C4-2B (cell line): ENCODE measurements at regions not wholly inside any gene's neighbourhood (a gene's known extent, or its start where the extent isn't known, plus 50 kb on each side); places are given as distances from the start of the nearest gene placed in this dataset.

ENCODE experiments used
- H3K27ac ChIP-seq: fragments of 450-650 bp; 2 replicates; pipeline ENCODE4 v1.5.1; 2017
- ZFX ChIP-seq: fragments of 450-650 bp; IDR thresholded peaks from 2 replicates; pipeline ENCODE4 v1.6.1; 2017
- TF ChIP-seq, protein P1 (sequence below): fragments of 450-650 bp; conservative IDR thresholded peaks from 2 replicates; pipeline ENCODE4 v1.5.1; 2017; ENCODE audit warnings: mild to moderate bottlenecking

DNA sequence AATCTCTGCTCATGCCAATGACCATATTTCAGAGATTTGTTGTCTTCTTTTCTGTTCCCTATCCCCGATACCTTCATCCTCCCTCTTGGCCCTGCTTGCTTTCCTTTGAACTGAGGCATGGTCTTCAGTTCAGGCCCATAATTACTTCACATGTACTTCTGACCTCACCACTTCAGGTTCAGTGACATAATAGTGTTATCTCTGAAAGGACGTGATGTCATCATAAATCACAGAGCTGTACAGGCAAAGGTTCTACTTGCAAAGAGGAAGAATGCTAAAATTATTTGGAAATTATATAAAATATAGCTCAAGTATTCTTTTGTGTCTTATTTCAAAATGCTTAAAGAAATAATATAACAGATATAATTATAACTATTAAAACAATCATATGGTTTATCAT lies 230.3 kb upstream of the ESRRG start:
- no peak overlapping the region for H3K27ac ChIP-seq
- TF ChIP-seq ZFX, result no peak
- TF ChIP-seq, protein P1, sequence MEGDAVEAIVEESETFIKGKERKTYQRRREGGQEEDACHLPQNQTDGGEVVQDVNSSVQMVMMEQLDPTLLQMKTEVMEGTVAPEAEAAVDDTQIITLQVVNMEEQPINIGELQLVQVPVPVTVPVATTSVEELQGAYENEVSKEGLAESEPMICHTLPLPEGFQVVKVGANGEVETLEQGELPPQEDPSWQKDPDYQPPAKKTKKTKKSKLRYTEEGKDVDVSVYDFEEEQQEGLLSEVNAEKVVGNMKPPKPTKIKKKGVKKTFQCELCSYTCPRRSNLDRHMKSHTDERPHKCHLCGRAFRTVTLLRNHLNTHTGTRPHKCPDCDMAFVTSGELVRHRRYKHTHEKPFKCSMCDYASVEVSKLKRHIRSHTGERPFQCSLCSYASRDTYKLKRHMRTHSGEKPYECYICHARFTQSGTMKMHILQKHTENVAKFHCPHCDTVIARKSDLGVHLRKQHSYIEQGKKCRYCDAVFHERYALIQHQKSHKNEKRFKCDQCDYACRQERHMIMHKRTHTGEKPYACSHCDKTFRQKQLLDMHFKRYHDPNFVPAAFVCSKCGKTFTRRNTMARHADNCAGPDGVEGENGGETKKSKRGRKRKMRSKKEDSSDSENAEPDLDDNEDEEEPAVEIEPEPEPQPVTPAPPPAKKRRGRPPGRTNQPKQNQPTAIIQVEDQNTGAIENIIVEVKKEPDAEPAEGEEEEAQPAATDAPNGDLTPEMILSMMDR, result no peak

DNA sequence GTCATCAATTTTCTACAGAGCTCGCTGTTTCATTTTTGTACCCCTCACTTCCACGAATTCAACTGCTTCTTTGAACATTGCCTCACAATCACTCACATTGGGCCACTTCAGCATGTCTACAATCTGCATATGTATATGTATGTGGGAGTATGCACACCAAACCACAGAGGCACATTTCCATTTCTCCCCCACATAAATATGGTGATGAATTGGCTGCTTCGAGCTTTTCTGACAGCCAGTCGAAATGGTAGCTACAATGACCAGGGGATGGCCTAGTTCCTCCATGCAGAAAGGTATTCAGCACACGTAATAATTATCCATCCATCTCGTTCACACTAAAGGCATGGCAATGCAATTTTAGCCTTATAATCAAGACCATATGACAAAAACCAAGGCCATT lies 229.6 kb upstream of the ESRRG start:
- H3K27ac ChIP-seq, result no peak overlapping the region
- TF ChIP-seq, protein P1, result no peak
- TF ChIP-seq ZFX, result no peak

DNA sequence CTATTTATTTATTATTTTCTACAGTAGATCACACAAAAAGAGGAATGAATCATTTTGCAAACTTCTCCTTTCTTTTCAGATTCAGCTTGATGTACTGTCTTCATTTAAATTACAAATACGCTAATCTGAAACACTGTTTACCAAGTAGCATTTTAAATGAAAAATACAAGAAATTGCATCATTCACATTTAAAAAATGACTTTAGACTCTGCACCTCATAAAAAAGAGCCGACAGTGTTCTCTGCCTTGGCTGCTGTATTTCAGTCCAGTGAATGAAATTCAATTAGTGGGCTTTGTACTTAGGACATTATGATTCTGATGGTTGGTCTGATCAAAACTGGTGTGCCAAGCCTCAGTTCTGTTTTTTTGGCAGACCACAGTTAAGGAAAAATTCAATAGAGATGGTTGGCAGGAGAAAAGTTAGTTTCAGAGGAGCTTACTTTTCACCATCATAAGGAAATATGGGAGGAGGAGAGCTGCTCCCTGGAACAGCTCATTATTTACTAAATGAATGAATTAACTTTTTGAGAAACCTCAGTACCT lies 222.4 kb upstream of the ESRRG start:
- TF ChIP-seq, protein P1, result no peak
- no peak for TF ChIP-seq ZFX
- H3K27ac ChIP-seq, result no peak overlapping the region

DNA sequence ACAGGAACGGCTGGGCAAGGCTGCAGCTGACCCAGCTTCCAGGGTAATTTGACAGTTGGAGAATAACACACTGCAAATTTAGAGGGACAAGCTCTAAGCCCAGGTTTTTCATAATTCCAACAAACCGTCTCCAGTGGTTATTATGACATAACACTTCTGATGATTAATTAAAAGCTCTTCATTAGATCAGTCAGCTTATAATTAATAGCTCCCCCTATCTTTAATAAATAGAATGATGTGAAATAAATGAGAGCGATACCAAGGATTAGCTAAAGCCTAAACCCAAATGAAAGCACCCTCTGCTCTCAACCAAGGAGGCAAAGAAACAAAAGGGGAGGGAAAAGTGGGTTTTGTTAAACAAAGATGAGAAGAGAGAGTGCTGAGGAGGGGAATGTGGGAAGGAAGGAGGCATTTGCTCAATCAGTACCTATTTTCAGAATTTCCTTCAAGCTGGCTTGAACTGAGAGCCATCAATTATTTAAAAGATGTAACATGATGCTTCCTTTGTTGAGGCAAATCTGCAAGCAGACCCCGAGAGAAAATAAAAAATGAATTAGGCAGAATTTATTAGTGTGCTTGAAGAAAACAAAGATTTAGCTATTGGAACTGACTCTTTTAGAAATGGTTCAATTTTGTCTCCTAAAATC lies 221.8 kb upstream of the ESRRG start:
- H3K27ac ChIP-seq, result no peak overlapping the region
- TF ChIP-seq, protein P1, result peak; percentile 38
- no peak for TF ChIP-seq ZFX

DNA sequence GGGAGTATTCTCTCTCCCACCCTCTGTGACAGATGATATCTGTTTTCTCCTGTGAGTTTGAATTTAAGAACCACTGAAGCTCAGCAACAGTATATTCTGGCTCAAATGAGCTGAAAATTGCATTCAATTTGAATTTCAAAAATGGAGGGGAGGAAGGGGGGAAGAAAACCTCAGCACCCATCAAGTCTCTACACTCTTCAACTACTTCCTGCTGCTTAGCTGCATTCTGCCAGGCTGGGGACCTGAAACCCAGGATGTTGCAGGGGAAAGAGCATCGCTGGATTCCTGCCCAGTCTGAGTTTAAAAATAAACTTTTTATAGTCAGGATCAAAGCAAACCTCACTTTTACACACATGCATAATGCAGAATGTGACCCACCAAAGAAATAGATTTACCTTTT lies 214.3 kb upstream of the ESRRG start:
- H3K27ac ChIP-seq, result no peak overlapping the region
- TF ChIP-seq, protein P1, result no peak
- no peak for TF ChIP-seq ZFX

DNA sequence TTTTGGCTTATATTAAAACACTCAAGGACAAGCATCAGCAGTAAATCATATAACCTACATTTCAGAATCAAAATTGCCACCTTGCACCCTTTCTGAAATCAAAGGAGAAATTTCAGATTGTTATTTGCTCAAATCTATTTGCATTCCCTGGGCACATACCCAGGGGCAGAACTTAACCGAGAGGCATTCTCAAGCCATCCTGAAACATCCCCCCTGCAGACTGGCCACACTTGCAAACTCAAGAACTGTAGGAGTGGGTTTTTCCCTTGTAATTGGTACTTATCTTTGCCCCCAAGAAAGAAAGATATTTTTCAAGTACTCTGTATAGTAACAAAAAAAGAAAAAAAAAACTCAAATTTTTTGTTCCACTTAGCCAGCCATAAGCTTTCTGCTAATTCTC lies 213.6 kb upstream of the ESRRG start:
- TF ChIP-seq ZFX, result no peak
- TF ChIP-seq, protein P1, result no peak
- no peak overlapping the region for H3K27ac ChIP-seq

DNA sequence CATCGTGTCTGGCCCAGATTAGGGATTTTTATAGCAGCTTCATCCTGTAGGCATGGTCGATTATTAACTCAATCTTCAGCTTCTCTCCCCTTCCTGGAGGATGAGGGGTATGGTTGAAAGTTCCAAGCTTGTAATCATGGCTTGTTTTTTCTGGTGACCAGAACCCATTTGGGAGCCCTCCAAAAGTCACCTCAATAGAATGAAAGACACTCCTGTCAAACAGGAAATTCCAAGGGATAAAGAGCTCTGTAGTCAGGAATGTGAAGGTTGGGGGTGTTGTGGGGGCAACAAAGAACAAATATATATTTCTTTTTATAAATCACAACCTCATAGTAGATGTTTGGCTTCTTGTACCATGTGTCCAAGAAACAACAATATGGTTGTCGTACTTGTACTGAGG lies 212.7 kb upstream of the ESRRG start:
- no peak for TF ChIP-seq ZFX
- TF ChIP-seq, protein P1, result no peak
- H3K27ac ChIP-seq, result no peak overlapping the region
